Natural killer cell (primary cell): ENCODE measurements at regions not wholly inside any gene's neighbourhood (a gene's known extent, or its start where the extent isn't known, plus 50 kb on each side); places are given as distances from the start of the nearest gene placed in this dataset.
"Not testable (repeated sequence)": the region's sequence is repeated elsewhere in the genome, so short reads cannot be mapped to it uniquely, and the experiment has no call there.

ENCODE experiments used
- ATAC-seq, 3 donors: fragments of 150-1000 bp in 2 of 3; fragments of 200-7000 bp in 1 of 3; cut with Tn5 transposase; 1 replicate in 1 of 3; 2 replicates in 2 of 3; pipeline ENCODE4 v1.10.0; 2021; ENCODE audit warnings: mild to moderate bottlenecking in 2 of 3, moderate library complexity in 2 of 3
- DNase-seq, 2 donors: peaks; one replicate each; pipeline versions ENCODE4 v3.0.0 to v3.0.0-alpha.2; 2013 to 2021; ENCODE audit warnings: mixed read lengths in 1 of 2
- H3K27ac ChIP-seq: one replicate; pipeline ENCODE4 v1.5.1; 2013; ENCODE audit warnings: mild to moderate bottlenecking, low read length
- H3K27me3 ChIP-seq: one replicate; pipeline ENCODE4 v1.6.1; 2013; ENCODE audit warnings: low read length; ENCODE audit not compliant: control insufficient read depth, insufficient read depth
- H3K36me3 ChIP-seq: one replicate; pipeline ENCODE4 v1.6.1; 2013; ENCODE audit warnings: low read length; ENCODE audit not compliant: control insufficient read depth, insufficient read depth
- H3K4me1 ChIP-seq: one replicate; pipeline ENCODE4 v1.6.1; 2013; ENCODE audit warnings: low read length; ENCODE audit not compliant: control insufficient read depth, insufficient read depth
- H3K4me3 ChIP-seq: one replicate; pipeline ENCODE4 v1.5.1; 2013; ENCODE audit warnings: low read length
- H3K9me3 ChIP-seq: one replicate; pipeline ENCODE4 v1.6.1; 2013; ENCODE audit warnings: low read length; ENCODE audit not compliant: control insufficient read depth, insufficient read depth
- H3K27ac Mint-ChIP-seq, 2 donors: one replicate each; pipeline ENCODE4 v1.8.0; 2022; ENCODE audit warnings: mild to moderate bottlenecking in 2 of 2, mixed read lengths in 2 of 2, moderate library complexity in 1 of 2
- H3K27me3 Mint-ChIP-seq, 2 donors: one replicate each; pipeline ENCODE4 v1.8.0; 2022; ENCODE audit warnings: low read depth in 2 of 2, mixed read lengths in 2 of 2
- H3K36me3 Mint-ChIP-seq: one replicate; pipeline ENCODE4 v1.8.0; 2022; ENCODE audit warnings: mixed read lengths
- H3K4me1 Mint-ChIP-seq, 2 donors: one replicate each; pipeline ENCODE4 v1.8.0; 2022; ENCODE audit warnings: mixed read lengths in 2 of 2
- H3K4me3 Mint-ChIP-seq: one replicate; pipeline ENCODE4 v1.8.0; 2022; ENCODE audit warnings: mild to moderate bottlenecking, moderate library complexity, mixed read lengths
- H3K9me3 Mint-ChIP-seq, 2 donors: one replicate each; pipeline ENCODE4 v1.8.0; 2022; ENCODE audit warnings: mixed read lengths in 2 of 2
- CTCF ChIP-seq: fragments of 200-600 bp; IDR thresholded peaks from one replicate; pipeline ENCODE4 v1.8.0; 2022; ENCODE audit warnings: antibody characterized with exemption
- WGBS: methylation state at CpG from one replicate; pipeline ENCODE4 v1.1.7; 2013; ENCODE audit warnings: missing lambda C conversion rate; ENCODE audit not compliant: insufficient coverage; 5-methylcytosine and 5-hydroxymethylcytosine counted together
- intact Hi-C: fragments of 100-400 bp; cut with micrococcal nuclease; formaldehyde crosslinking; loops from one replicate; pipeline ENCODE4 v1.14.2; 2022

- Mint-ChIP-seq H3K4me1 (peaks cover 39 to 47% of the 10 kb centered on the region in 2 donors), H3K27ac (no peak overlapping the region), H3K9me3 (no peaks in the 10 kb centered on the region), H3K27me3 (no peaks in the 10 kb centered on the region), H3K36me3 (no peaks in the 10 kb centered on the region), H3K4me3 (peak overlapping the region; percentile 25)
- no peaks in the 10 kb centered on the region for H3K9me3 ChIP-seq
- DNase-seq (no peak), ATAC-seq (no peak)
- no peaks in the 10 kb centered on the region for H3K27me3 ChIP-seq
- WGBS: no CpG with 5 or more reads among the region's 2 CpGs
- H3K4me3 ChIP-seq: no peak overlapping the region
- H3K27ac ChIP-seq: no peak overlapping the region
- intact Hi-C loops: loop anchor here (5.0 kb wide), 1 partner anchor 47 kb away; no protein-coding TSS in a partner anchor
- H3K4me1 ChIP-seq: peaks cover 16% of the 10 kb centered on the region
- no peak for TF ChIP-seq CTCF
- no peaks in the 10 kb centered on the region for H3K36me3 ChIP-seq
These were observed 220.6 kb downstream of the CDRT15L2 start for GRCh38 chr17:20800146-20800545.

GRCh38 chr17:20805751-20806150 is 226.2 kb downstream of the CDRT15L2 start:
- no peaks in the 10 kb centered on the region for H3K9me3 ChIP-seq
- Mint-ChIP-seq H3K4me3 (no peak overlapping the region), H3K27ac (no peak overlapping the region), H3K4me1 (peaks cover 5 to 6% of the 10 kb centered on the region in 2 donors), H3K27me3 (no peaks in the 10 kb centered on the region), H3K9me3 (no peaks in the 10 kb centered on the region), H3K36me3 (no peaks in the 10 kb centered on the region)
- ATAC-seq (no peak), DNase-seq (no peak)
- no peak overlapping the region for H3K4me3 ChIP-seq
- no peak for TF ChIP-seq CTCF
- no peaks in the 10 kb centered on the region for H3K36me3 ChIP-seq
- no peak overlapping the region for H3K27ac ChIP-seq
- H3K27me3 ChIP-seq: no peaks in the 10 kb centered on the region
- H3K4me1 ChIP-seq: peaks cover 6% of the 10 kb centered on the region
- 90% methylated on average over 1 of the region's 3 CpGs for WGBS
- intact Hi-C loops: no loop called here

- H3K27ac ChIP-seq, H3K4me1 Mint-ChIP-seq, H3K4me3 Mint-ChIP-seq, intact Hi-C loops, ATAC-seq, H3K27ac Mint-ChIP-seq, H3K4me3 ChIP-seq, H3K27me3 ChIP-seq, H3K36me3 ChIP-seq, H3K4me1 ChIP-seq, H3K9me3 Mint-ChIP-seq, H3K36me3 Mint-ChIP-seq, H3K9me3 ChIP-seq, DNase-seq, H3K27me3 Mint-ChIP-seq: not testable (repeated sequence)
These were observed 228.0 kb downstream of the CDRT15L2 start for GRCh38 chr17:20807566-20807965.

GRCh38 chr17:20815410-20815809 is 227.4 kb downstream of the USP22 start:
- H3K4me3 ChIP-seq, intact Hi-C loops, H3K27ac ChIP-seq, H3K4me1 ChIP-seq, H3K4me3 Mint-ChIP-seq, H3K36me3 ChIP-seq, H3K27ac Mint-ChIP-seq, H3K9me3 ChIP-seq, H3K36me3 Mint-ChIP-seq, ATAC-seq, H3K4me1 Mint-ChIP-seq, H3K27me3 Mint-ChIP-seq, H3K9me3 Mint-ChIP-seq, H3K27me3 ChIP-seq, DNase-seq: not testable (repeated sequence)
- WGBS: 96% methylated on average over 5 of the region's 5 CpGs

GRCh38 chr17:20823905-20824304 is 218.9 kb downstream of the USP22 start:
- ATAC-seq: no peak
- Mint-ChIP-seq H3K27ac (no peak overlapping the region), H3K27me3 (no peaks in the 10 kb centered on the region), H3K4me3 (no peak overlapping the region), H3K4me1 (no peaks in the 10 kb centered on the region), H3K9me3 (no peaks in the 10 kb centered on the region), H3K36me3 (no peaks in the 10 kb centered on the region)
- DNase-seq: no peak
- no peaks in the 10 kb centered on the region for H3K4me1 ChIP-seq
- WGBS: 97% methylated on average over 3 of the region's 3 CpGs
- no peaks in the 10 kb centered on the region for H3K27me3 ChIP-seq
- no peaks in the 10 kb centered on the region for H3K9me3 ChIP-seq
- no peak overlapping the region for H3K27ac ChIP-seq
- no peak overlapping the region for H3K4me3 ChIP-seq
- no peak for TF ChIP-seq CTCF
- intact Hi-C loops: no loop called here
- no peaks in the 10 kb centered on the region for H3K36me3 ChIP-seq
